SK-N-SH treated with all-trans-retinoic acid at 6 μM for 48 hours (cell line): ENCODE measurements at regions not wholly inside any gene's neighbourhood (a gene's known extent, or its start where the extent isn't known, plus 50 kb on each side); places are given as distances from the start of the nearest gene placed in this dataset.
A peak's percentile ranks its signal among the peaks of the same experiment; 100 is the strongest.

ENCODE experiments used
- ATAC-seq: fragments of 200-7000 bp; cut with Tn5 transposase; 3 replicates; pipeline ENCODE4 v1.9.1; 2020; ENCODE audit warnings: mild to moderate bottlenecking, moderate library complexity
- ARNTL ChIP-seq: fragments of 450-650 bp; formaldehyde crosslinking; IDR thresholded peaks from 2 replicates; pipeline ENCODE4 v1.5.0; 2020; ENCODE audit warnings: low read depth, mild to moderate bottlenecking, moderate library complexity, borderline replicate concordance
- BACH2 ChIP-seq: fragments of 250-450 bp; sonication (Bioruptor Pico); IDR thresholded peaks from 2 replicates; pipeline ENCODE4 v1.9.0; 2021; ENCODE audit warnings: mild to moderate bottlenecking, borderline replicate concordance
- CREB5 ChIP-seq: fragments of 250-450 bp; sonication (Bioruptor Pico); IDR thresholded peaks from 2 replicates; pipeline ENCODE4 v1.5.1; 2020; ENCODE audit warnings: low read depth, mild to moderate bottlenecking, moderate library complexity
- CSDC2 ChIP-seq: fragments of 250-450 bp; sonication (Bioruptor Pico); IDR thresholded peaks from 2 replicates; pipeline ENCODE4 v1.5.0; 2020; ENCODE audit warnings: mild to moderate bottlenecking, moderate library complexity
- ESRRG ChIP-seq: fragments of 250-450 bp; sonication (Bioruptor Pico); IDR thresholded peaks from 2 replicates; pipeline ENCODE4 v1.6.1; 2021; ENCODE audit warnings: mild to moderate bottlenecking
- GLIS3 ChIP-seq: fragments of 250-450 bp; sonication (Bioruptor Pico); IDR thresholded peaks from 2 replicates; pipeline ENCODE4 v1.5.0; 2020; ENCODE audit warnings: mild to moderate bottlenecking, moderate library complexity
- ISL1 ChIP-seq: fragments of 250-450 bp; sonication (Bioruptor Pico); IDR thresholded peaks from 2 replicates; pipeline ENCODE4 v2.1.2; 2022; ENCODE audit warnings: mild to moderate bottlenecking, moderate library complexity
- RARB ChIP-seq: fragments of 250-450 bp; sonication (Bioruptor Pico); IDR thresholded peaks from 2 replicates; pipeline ENCODE4 v1.8.0; 2021; ENCODE audit warnings: mild to moderate bottlenecking, moderate library complexity
- SNAI2 ChIP-seq: fragments of 250-450 bp; sonication (Bioruptor Pico); IDR thresholded peaks from 2 replicates; pipeline ENCODE4 v1.5.0; 2020; ENCODE audit warnings: mild to moderate bottlenecking, moderate library complexity
- TCF4 ChIP-seq: fragments of 250-450 bp; sonication (Bioruptor Pico); IDR thresholded peaks from 2 replicates; pipeline ENCODE4 v1.8.0; 2021; ENCODE audit warnings: mild to moderate bottlenecking, moderate library complexity, borderline replicate concordance
- TOX ChIP-seq: fragments of 250-450 bp; sonication (Bioruptor Pico); IDR thresholded peaks from 2 replicates; pipeline ENCODE4 v1.8.0; 2021; ENCODE audit warnings: mild to moderate bottlenecking, moderate library complexity, borderline replicate concordance
- ZC3H10 ChIP-seq: fragments of 250-450 bp; sonication (Bioruptor Pico); IDR thresholded peaks from 2 replicates; pipeline ENCODE4 v1.5.1; 2021; ENCODE audit warnings: mild to moderate bottlenecking, moderate library complexity
- ZFP3 ChIP-seq: fragments of 250-450 bp; sonication (Bioruptor Pico); IDR thresholded peaks from 2 replicates; pipeline ENCODE4 v1.5.0; 2020; ENCODE audit warnings: mild to moderate bottlenecking, moderate library complexity
- ZFP30 ChIP-seq: fragments of 450-650 bp; formaldehyde crosslinking; IDR thresholded peaks from 2 replicates; pipeline ENCODE4 v1.5.0; 2022; ENCODE audit warnings: mild to moderate bottlenecking, moderate library complexity
- ZNF565 ChIP-seq: fragments of 450-650 bp; formaldehyde crosslinking; conservative IDR thresholded peaks from 2 replicates; pipeline ENCODE4 v1.5.0; 2020; ENCODE audit warnings: low read depth, mild to moderate bottlenecking, moderate library complexity
- ZNF8 ChIP-seq: fragments of 450-650 bp; formaldehyde crosslinking; IDR thresholded peaks from 2 replicates; pipeline ENCODE4 v1.5.0; 2020; ENCODE audit warnings: mild to moderate bottlenecking, moderate library complexity
- TF ChIP-seq, protein P1 (sequence below): fragments of 250-450 bp; sonication (Bioruptor Pico); IDR thresholded peaks from 2 replicates; pipeline ENCODE4 v1.8.0; 2021; ENCODE audit warnings: low read depth, mild to moderate bottlenecking, moderate library complexity, borderline replicate concordance
- TF ChIP-seq, protein P2 (sequence below): fragments of 250-450 bp; sonication (Bioruptor Pico); IDR thresholded peaks from 2 replicates; pipeline ENCODE4 v1.8.0; 2020; ENCODE audit warnings: mild to moderate bottlenecking, moderate library complexity, borderline replicate concordance
- TF ChIP-seq, protein P3 (sequence below): fragments of 250-450 bp; sonication (Bioruptor Pico); IDR thresholded peaks from 2 replicates; pipeline ENCODE4 v1.5.1; 2021; ENCODE audit warnings: mild to moderate bottlenecking, moderate library complexity

DNA sequence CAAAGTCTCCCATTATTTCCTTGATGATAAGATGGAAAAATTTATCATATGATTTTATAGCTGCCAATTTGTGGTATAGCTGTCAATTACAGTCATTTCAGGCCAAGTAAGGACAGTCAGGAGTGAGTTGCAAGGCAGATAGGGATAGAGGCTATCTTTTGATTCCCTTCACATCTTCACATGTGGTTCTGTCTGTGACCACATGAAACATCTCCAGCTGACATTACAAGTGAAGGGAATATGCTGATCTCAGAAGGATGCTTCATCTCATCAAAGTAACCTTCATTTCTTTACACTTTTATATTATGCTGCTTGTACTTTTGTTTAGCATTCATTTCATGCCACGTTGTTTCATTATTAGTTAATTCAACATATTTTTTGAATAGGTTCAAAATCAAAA is 136.9 kb upstream of the CFAP20DC start:
- TF ChIP-seq TCF4 (no peak), SNAI2 (no peak), RARB (CRISPR knock-in tag) (no peak), CREB5 (CRISPR knock-in tag) (no peak), ESRRG (no peak), ZFP30 (CRISPR knock-in tag) (no peak)
- TF ChIP-seq, protein P1, sequence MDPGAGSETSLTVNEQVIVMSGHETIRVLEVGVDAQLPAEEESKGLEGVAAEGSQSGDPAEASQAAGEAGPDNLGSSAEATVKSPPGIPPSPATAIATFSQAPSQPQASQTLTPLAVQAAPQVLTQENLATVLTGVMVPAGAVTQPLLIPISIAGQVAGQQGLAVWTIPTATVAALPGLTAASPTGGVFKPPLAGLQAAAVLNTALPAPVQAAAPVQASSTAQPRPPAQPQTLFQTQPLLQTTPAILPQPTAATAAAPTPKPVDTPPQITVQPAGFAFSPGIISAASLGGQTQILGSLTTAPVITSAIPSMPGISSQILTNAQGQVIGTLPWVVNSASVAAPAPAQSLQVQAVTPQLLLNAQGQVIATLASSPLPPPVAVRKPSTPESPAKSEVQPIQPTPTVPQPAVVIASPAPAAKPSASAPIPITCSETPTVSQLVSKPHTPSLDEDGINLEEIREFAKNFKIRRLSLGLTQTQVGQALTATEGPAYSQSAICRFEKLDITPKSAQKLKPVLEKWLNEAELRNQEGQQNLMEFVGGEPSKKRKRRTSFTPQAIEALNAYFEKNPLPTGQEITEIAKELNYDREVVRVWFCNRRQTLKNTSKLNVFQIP = no peak
- TF ChIP-seq, all 23 proteins: peak for 0
- no peak for ATAC-seq

- TF ChIP-seq ZC3H10 (CRISPR knock-in tag) (peak; percentile 74; the same call in 1 of the 2 replicates), ZNF565 (CRISPR knock-in tag) (no peak), TOX (CRISPR knock-in tag) (peak; percentile 63), ESRRG (no peak), SNAI2 (no peak), ISL1 (CRISPR knock-in tag) (0 out of 2 replicates have a peak, but pooled peaks have one; percentile 11), ZFP3 (CRISPR knock-in tag) (peak; percentile 39; the same call in 1 of the 2 replicates), CSDC2 (no peak), TCF4 (no peak)
- TF ChIP-seq, protein P2, sequence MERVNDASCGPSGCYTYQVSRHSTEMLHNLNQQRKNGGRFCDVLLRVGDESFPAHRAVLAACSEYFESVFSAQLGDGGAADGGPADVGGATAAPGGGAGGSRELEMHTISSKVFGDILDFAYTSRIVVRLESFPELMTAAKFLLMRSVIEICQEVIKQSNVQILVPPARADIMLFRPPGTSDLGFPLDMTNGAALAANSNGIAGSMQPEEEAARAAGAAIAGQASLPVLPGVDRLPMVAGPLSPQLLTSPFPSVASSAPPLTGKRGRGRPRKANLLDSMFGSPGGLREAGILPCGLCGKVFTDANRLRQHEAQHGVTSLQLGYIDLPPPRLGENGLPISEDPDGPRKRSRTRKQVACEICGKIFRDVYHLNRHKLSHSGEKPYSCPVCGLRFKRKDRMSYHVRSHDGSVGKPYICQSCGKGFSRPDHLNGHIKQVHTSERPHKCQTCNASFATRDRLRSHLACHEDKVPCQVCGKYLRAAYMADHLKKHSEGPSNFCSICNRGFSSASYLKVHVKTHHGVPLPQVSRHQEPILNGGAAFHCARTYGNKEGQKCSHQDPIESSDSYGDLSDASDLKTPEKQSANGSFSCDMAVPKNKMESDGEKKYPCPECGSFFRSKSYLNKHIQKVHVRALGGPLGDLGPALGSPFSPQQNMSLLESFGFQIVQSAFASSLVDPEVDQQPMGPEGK (CRISPR knock-in tag) = no peak
- TF ChIP-seq, all 23 proteins: peak for 4
- peak; percentile 80 for ATAC-seq
Measured at GRCh38 chr3:59185591-59186369, 136.0 kb upstream of the CFAP20DC start.

GRCh38 chr3:59180006-59180405 is 130.2 kb upstream of the CFAP20DC start:
- TF ChIP-seq ZNF565 (CRISPR knock-in tag) = no peak
- no peak for TF ChIP-seq ZNF8 (CRISPR knock-in tag)
- TF ChIP-seq, protein P3, sequence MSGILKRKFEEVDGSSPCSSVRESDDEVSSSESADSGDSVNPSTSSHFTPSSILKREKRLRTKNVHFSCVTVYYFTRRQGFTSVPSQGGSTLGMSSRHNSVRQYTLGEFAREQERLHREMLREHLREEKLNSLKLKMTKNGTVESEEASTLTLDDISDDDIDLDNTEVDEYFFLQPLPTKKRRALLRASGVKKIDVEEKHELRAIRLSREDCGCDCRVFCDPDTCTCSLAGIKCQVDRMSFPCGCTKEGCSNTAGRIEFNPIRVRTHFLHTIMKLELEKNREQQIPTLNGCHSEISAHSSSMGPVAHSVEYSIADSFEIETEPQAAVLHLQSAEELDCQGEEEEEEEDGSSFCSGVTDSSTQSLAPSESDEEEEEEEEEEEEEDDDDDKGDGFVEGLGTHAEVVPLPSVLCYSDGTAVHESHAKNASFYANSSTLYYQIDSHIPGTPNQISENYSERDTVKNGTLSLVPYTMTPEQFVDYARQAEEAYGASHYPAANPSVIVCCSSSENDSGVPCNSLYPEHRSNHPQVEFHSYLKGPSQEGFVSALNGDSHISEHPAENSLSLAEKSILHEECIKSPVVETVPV = no peak
- ATAC-seq = no peak

DNA sequence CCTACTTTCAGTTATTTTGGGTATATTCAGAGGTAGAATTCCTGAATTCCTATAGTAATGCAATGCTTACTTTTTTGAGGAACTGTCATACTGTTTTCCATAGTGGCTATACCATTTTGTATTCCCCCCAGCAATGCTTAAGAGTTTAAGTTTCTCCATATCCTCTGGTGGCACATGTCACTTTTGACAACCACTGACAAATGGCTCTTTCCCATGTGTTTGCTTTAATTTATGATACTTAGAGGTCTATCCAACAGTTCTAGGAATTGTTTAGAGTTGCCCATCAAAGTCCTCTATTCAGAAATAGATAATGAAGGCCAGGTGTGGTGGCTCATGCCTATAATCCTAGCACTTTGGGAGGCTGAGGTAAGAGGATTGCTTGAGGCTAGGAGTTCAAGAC is 128.9 kb upstream of the CFAP20DC start:
- no peak for ATAC-seq

More for the DNA sequence above, 128.9 kb upstream of the CFAP20DC start:
- TF ChIP-seq, protein P2 (CRISPR knock-in tag) = no peak
- TF ChIP-seq ARNTL = no peak
- TF ChIP-seq ZNF8 (CRISPR knock-in tag) = no peak
- no peak for TF ChIP-seq GLIS3
- no peak for TF ChIP-seq ZNF565 (CRISPR knock-in tag)
- TF ChIP-seq BACH2 (CRISPR knock-in tag) = no peak
- TF ChIP-seq ZFP3 (CRISPR knock-in tag) = no peak
